ENCODE measurements at regions not wholly inside any gene's neighbourhood (a gene's known extent, or its start where the extent isn't known, plus 50 kb on each side); places are given as distances from the start of the nearest gene placed in this dataset.

- no peak overlapping the region for H3K4me3 ChIP-seq
- no peaks in the 10 kb centered on the region for H3K4me1 ChIP-seq (replicated peaks)
- H3K27me3 ChIP-seq (replicated peaks) = no peaks in the 10 kb centered on the region
- H3K27ac ChIP-seq = no peak overlapping the region
- H3K36me3 ChIP-seq = no peaks in the 10 kb centered on the region
- DNase-seq (ENCODE audit: low read depth in 1 of 2, low spot score in 2 of 2) = no peak
- peaks cover 78% of the 10 kb centered on the region for H3K9me3 ChIP-seq (replicated peaks)
Measured at GRCh38 chr11:70578831-70579230, 180.5 kb downstream of the CTTN start.

GRCh38 chr11:70579316-70579955, 181.1 kb downstream of the CTTN start:
- no peaks in the 10 kb centered on the region for H3K4me1 ChIP-seq (replicated peaks)
- H3K27ac ChIP-seq = no peak overlapping the region
- no peaks in the 10 kb centered on the region for H3K27me3 ChIP-seq (replicated peaks)
- H3K4me3 ChIP-seq = no peak overlapping the region
- peaks cover 77% of the 10 kb centered on the region for H3K9me3 ChIP-seq (replicated peaks)
- no peaks in the 10 kb centered on the region for H3K36me3 ChIP-seq
- DNase-seq (ENCODE audit: low read depth in 1 of 2, low spot score in 2 of 2) = no peak

DNA sequence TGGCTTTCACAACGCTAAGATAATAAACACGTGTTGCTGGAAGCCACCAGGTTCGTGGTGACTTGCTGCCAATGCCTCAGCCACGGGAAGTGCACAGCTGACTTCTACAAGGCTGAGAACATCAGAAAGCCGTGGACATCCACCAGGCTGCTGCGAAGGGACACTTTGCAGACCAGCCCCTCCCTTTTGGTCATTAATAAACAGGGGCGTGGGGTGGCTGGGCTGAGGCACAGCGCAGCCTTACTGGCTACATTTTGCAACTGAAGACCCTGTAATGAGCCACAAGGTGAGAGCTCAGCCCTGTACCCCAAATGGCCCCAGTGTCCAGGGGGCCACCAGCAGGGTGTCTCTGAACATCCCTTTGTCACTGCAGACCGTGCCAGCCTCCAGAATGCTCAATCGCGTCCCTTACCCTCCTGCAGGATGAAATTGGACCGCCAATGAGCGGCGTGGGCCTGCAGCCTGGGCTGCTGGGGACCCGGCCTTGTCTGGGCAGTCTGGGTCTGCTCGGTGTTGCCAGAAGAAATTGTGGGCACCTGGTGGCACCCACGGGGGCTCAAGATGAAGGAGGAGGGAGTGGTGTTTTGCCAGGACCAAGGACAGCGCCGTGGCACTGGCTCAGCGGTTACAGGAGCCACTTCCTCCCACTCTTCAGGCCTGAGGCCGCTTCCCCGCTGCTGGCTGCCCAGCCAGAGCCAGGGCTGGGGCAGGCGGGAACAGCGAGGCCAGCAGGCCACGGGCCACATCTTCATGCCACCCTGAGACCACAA, 181.9 kb downstream of the CTTN start:
- Histone ChIP-seq H3K4me1 (replicated peaks) (no peaks in the 10 kb centered on the region), H3K9me3 (replicated peaks) (peaks cover 78% of the 10 kb centered on the region), H3K36me3 (no peaks in the 10 kb centered on the region), H3K27me3 (replicated peaks) (no peaks in the 10 kb centered on the region), H3K27ac (no peak overlapping the region), H3K4me3 (no peak overlapping the region)
- DNase-seq (ENCODE audit: low read depth in 1 of 2, low spot score in 2 of 2) = no peak

DNA sequence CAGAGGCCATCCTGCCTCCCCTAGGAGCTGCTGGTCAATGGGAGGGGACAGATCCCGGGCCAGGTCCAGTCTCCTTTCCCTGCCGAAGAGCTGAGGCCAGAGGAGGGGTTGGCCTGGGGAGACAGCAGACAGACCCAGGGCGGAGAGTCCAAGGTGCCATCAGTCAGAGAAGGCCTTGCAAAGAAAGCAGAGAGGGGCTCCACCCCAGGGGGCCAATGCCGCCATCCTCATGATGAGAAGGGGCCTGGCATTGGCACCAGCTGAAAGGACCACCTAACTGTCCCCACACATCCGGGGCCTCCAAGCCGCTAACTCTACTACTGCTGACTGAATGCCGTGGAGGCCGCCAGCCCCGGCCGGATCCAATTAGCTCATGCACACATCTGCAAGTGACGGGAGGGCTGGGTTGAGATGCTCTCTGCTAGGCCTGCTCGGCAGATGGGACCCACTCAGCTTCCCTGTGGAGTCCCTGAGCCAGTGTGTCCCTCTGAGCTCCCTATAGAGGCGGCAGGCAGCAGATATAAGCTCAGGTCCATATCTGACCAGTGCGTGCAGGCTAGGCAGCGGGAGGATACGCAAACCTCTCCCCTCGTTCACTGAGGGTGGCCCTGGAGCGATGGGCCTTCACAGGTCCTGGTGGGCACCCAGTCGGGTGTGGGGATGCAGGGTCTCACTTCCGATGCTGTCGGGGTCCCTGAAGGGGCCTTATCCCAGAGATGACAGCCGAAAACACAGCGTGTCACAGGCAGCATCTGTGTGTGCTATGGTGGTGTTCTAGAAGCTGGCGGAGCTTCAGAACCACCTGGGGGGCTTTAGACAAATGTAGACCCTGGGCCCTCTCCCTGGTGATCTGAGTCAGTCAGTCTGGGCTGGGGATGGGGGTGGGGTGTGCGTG, 183.9 kb downstream of the CTTN start:
- H3K4me3 ChIP-seq = no peak overlapping the region
- no peak for DNase-seq (ENCODE audit: low read depth in 1 of 2, low spot score in 2 of 2)
- peaks cover 88% of the 10 kb centered on the region for H3K9me3 ChIP-seq (replicated peaks)
- no peaks in the 10 kb centered on the region for H3K4me1 ChIP-seq (replicated peaks)
- no peaks in the 10 kb centered on the region for H3K27me3 ChIP-seq (replicated peaks)
- H3K36me3 ChIP-seq = no peaks in the 10 kb centered on the region
- no peak overlapping the region for H3K27ac ChIP-seq

- Histone ChIP-seq H3K9me3 (replicated peaks) (peaks cover 85% of the 10 kb centered on the region), H3K4me1 (replicated peaks) (no peaks in the 10 kb centered on the region)
Measured at GRCh38 chr11:70582886-70583641, 184.7 kb downstream of the CTTN start.

GRCh38 chr11:70583781-70584218, 185.5 kb downstream of the CTTN start:
- Histone ChIP-seq H3K4me3 (no peak overlapping the region), H3K27ac (no peak overlapping the region), H3K27me3 (replicated peaks) (no peaks in the 10 kb centered on the region), H3K36me3 (no peaks in the 10 kb centered on the region), H3K4me1 (replicated peaks) (no peaks in the 10 kb centered on the region), H3K9me3 (replicated peaks) (peaks cover 85% of the 10 kb centered on the region)
- no peak for DNase-seq (ENCODE audit: low read depth in 1 of 2, low spot score in 2 of 2)

More at GRCh38 chr11:70582886-70583641, 184.7 kb downstream of the CTTN start:
- Histone ChIP-seq H3K27me3 (replicated peaks) (no peaks in the 10 kb centered on the region), H3K4me3 (no peak overlapping the region), H3K27ac (no peak overlapping the region), H3K36me3 (no peaks in the 10 kb centered on the region)
- DNase-seq (ENCODE audit: low read depth in 1 of 2, low spot score in 2 of 2) = no peak

GRCh38 chr11:70584498-70585235, 186.3 kb downstream of the CTTN start:
- Histone ChIP-seq H3K4me1 (replicated peaks) (no peaks in the 10 kb centered on the region), H3K9me3 (replicated peaks) (peaks cover 84% of the 10 kb centered on the region), H3K27ac (no peak overlapping the region), H3K36me3 (no peaks in the 10 kb centered on the region), H3K27me3 (replicated peaks) (no peaks in the 10 kb centered on the region), H3K4me3 (no peak overlapping the region)
- no peak for DNase-seq (ENCODE audit: low read depth in 1 of 2, low spot score in 2 of 2)

GRCh38 chr11:70585236-70585545, 186.9 kb downstream of the CTTN start:
- no peaks in the 10 kb centered on the region for H3K4me1 ChIP-seq (replicated peaks)
- H3K27ac ChIP-seq = no peak overlapping the region
- peaks cover 81% of the 10 kb centered on the region for H3K9me3 ChIP-seq (replicated peaks)
- no peaks in the 10 kb centered on the region for H3K27me3 ChIP-seq (replicated peaks)
- DNase-seq (ENCODE audit: low read depth in 1 of 2, low spot score in 2 of 2) = no peak
- H3K36me3 ChIP-seq = no peaks in the 10 kb centered on the region
- no peak overlapping the region for H3K4me3 ChIP-seq

DNA sequence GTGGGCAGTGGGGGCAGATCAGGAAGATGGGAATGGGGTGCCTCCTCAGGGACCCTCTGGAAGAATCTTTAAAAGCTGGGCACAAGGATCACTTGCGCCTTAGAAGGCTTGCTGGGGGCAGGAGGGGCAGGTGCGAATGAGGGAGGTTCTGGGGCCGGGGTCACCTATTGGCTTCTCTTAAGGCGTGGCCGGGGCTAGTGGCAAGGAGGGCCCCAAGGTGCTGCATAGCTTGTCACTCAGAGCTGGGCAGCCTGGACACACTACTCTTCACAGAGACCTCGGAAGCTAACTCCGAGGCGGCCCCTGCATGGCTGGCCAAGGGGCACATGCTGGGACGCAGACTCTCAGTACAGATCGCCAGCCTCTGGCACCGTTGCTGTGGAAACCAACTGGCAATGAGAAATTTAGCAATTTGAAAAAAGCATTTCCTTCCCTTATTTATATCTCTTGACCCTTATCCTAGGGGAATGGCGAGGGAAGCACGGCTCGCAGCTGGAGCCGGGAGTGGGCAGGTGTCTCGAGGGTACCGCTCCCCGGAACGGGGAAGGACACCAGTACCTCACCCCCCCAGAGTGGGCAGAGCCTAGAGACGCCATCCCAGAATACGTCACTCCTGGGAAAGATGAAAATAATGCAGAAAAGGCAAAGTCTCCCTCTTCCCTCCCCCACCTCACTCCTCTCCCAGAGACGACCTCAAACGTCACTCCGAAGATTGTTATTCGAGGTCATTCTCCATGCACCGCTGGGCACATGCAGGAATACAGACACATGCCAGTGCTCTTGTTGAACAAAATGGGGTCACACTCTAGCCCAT, 188.1 kb downstream of the CTTN start:
- H3K27ac ChIP-seq = no peak overlapping the region
- no peaks in the 10 kb centered on the region for H3K4me1 ChIP-seq (replicated peaks)
- H3K36me3 ChIP-seq = no peaks in the 10 kb centered on the region
- DNase-seq (ENCODE audit: low read depth in 1 of 2, low spot score in 2 of 2) = no peak
- peaks cover 78% of the 10 kb centered on the region for H3K9me3 ChIP-seq (replicated peaks)
- H3K4me3 ChIP-seq = no peak overlapping the region
- no peaks in the 10 kb centered on the region for H3K27me3 ChIP-seq (replicated peaks)

DNA sequence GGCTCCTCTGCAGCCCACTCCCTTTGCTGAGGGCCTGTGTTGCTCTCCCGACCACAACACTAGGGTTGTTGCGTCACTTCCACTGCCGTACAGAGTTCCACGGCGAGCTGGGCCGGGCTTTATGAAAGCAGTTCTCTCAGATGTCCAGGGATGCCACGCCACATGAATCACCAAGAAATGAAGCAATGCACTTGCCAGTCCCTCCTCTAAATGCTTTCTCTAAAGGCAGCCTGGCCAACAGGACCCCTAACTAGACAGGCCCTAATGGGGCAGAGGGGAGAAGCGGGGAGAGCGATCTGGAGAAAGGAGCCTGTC, 188.7 kb downstream of the CTTN start:
- H3K9me3 ChIP-seq (replicated peaks) = peaks cover 73% of the 10 kb centered on the region

DNA sequence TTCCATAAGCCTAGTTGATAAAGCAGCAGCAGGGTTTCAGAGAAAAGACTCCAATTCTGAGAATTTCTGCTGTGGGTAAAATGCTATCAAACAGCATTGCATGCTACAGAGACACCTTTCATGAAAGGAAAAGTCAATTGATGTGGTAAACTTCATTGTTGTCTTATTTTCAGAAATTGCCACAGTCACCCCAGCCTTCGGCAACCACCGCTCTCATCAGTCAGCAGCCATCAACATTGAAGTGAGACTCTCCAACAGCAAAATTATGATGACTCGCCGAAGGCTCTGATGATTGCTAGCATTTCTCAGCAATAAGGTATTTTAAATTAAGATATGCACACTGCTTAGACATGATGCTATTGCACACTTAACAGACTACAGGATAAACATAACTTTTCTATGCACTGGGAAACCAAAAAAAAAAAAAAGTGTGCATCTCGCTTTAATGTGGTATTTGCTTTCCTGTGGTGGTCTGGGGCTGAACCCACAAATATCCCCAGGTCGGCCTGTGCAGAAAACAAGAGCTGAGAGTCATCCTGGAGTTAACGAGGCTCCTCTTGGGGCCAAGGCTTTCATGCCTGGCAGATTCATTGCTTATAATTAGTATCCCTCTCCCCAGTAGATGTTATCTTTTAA, 192.1 kb downstream of the CTTN start:
- Histone ChIP-seq H3K27me3 (replicated peaks) (no peaks in the 10 kb centered on the region), H3K4me3 (no peak overlapping the region), H3K4me1 (replicated peaks) (peaks cover 14% of the 10 kb centered on the region), H3K36me3 (no peaks in the 10 kb centered on the region), H3K9me3 (replicated peaks) (peaks cover 70% of the 10 kb centered on the region), H3K27ac (no peak overlapping the region)
- DNase-seq (ENCODE audit: low read depth in 1 of 2, low spot score in 2 of 2) = no peak

More for the DNA sequence above, 188.7 kb downstream of the CTTN start:
- Histone ChIP-seq H3K36me3 (no peaks in the 10 kb centered on the region), H3K4me1 (replicated peaks) (no peaks in the 10 kb centered on the region), H3K27me3 (replicated peaks) (no peaks in the 10 kb centered on the region), H3K4me3 (no peak overlapping the region), H3K27ac (no peak overlapping the region)
- no peak for DNase-seq (ENCODE audit: low read depth in 1 of 2, low spot score in 2 of 2)

DNA sequence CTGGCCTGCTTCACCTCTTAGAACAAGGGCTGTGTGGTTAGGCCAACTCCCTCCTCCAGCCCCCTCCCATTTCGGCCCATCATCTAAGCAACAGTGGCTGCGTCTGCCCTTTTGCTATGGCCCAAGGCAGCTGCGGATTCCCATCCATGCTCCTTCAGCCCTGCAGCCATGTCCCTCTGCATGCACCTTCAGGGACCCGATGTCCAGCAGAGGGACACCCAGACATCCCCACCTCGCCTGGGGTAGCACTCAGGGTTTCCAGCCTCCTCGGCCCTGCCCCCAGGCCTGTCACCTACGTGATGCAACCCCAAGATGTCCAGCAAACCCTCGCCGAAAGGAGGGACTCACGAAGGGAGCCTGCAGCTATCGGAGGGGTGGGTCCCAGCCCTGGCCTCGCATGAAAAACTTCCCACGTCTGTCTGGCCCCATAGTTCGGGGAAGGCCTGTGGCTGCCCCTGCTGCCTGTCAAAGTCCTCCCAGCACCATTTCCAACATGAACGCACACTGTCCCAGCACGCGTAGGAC, 194.4 kb downstream of the CTTN start:
- Histone ChIP-seq H3K4me3 (no peak overlapping the region), H3K9me3 (replicated peaks) (peaks cover 73% of the 10 kb centered on the region), H3K4me1 (replicated peaks) (peaks cover 20% of the 10 kb centered on the region), H3K27me3 (replicated peaks) (no peaks in the 10 kb centered on the region), H3K36me3 (no peaks in the 10 kb centered on the region), H3K27ac (no peak overlapping the region)
- no peak for DNase-seq (ENCODE audit: low read depth in 1 of 2, low spot score in 2 of 2)

Data from SJSA1 (cell line).